Endothelial cell of umbilical vein (primary cell): ENCODE measurements at regions not wholly inside any gene's neighbourhood (a gene's known extent, or its start where the extent isn't known, plus 50 kb on each side); places are given as distances from the start of the nearest gene placed in this dataset.

Experiments used
- BruUV-seq: library from RNA; stranded (reverse); fragments of 400-500 nt; replicated peaks from 2 replicates; lab custom pipeline; 2021; lab: Mats Ljungman, UMichigan
- CTCF ChIA-PET: fragments of 300-600, 350-600 bp; sonication (Branson Sonifier 250); formaldehyde crosslinking; loops from one replicate; lab custom pipeline; 2021; ENCODE audit warnings: antibody characterized with exemption, inconsistent platforms; lab: Charles Lee
- POLR2A ChIA-PET: fragments of 300-600, 350-600 bp; sonication (Branson Sonifier 250); formaldehyde crosslinking; loops from one replicate; lab custom pipeline; 2021; ENCODE audit warnings: antibody characterized with exemption, inconsistent platforms; lab: Charles Lee
- DNase-seq: peaks from one replicate; pipeline ENCODE4 v3.0.0-alpha.2; 2011; ENCODE audit warnings: low read depth, low spot score
- FAIRE-seq: peaks from 2 replicates; lab custom pipeline; 2011; peaks lifted over from hg19 to GRCh38; lab: Jason Lieb, UNC
- H2AFZ ChIP-seq: 2 replicates; pipeline ENCODE4 v1.6.0; 2012; ENCODE audit warnings: low read depth, low read length, control low read depth, inconsistent platforms
- H3K27ac ChIP-seq: 2 replicates; pipeline ENCODE4 v1.5.1; 2011; ENCODE audit warnings: low read depth, mild to moderate bottlenecking, control low read depth, low read length, moderate library complexity; ENCODE audit not compliant: insufficient read depth
- H3K27me3 ChIP-seq, 2 experiments: 2 replicates each; pipeline versions ENCODE4 v1.6.0 to v1.6.1; 2011; ENCODE audit warnings: low read length in 2 of 2, mixed read lengths in 1 of 2; ENCODE audit not compliant: control insufficient read depth in 2 of 2, insufficient read depth in 2 of 2
- H3K36me3 ChIP-seq, 2 experiments: 2 replicates in 1 of 2; 3 replicates in 1 of 2; pipeline ENCODE4 v1.5.1; 2011; ENCODE audit warnings: low read length in 2 of 2, mild to moderate bottlenecking in 1 of 2, moderate library complexity in 1 of 2; ENCODE audit not compliant: control insufficient read depth in 2 of 2, insufficient read depth in 2 of 2; ENCODE audit errors: extremely low read depth in 1 of 2
- H3K4me1 ChIP-seq: 3 replicates; pipeline ENCODE4 v1.5.1; 2011; ENCODE audit warnings: mild to moderate bottlenecking, low read length; ENCODE audit not compliant: control insufficient read depth, insufficient read depth; ENCODE audit errors: extremely low read depth
- H3K4me2 ChIP-seq: 2 replicates; pipeline ENCODE4 v1.6.1; 2011; ENCODE audit warnings: low read length, control low read depth, mixed read lengths; ENCODE audit not compliant: insufficient read depth
- H3K4me3 ChIP-seq, 3 experiments: fragments of 200-600 bp in 1 of 3; sonication (generic), shearing (Covaris generic) in 1 of 3; replicated peaks in 1 of 3; 2 replicates each; pipeline ENCODE4 v1.5.1; 2011 to 2016; ENCODE audit warnings: control low read depth in 3 of 3, low read length in 3 of 3, mild to moderate bottlenecking in 2 of 3, inconsistent platforms in 1 of 3, low read depth in 1 of 3, moderate library complexity in 1 of 3; ENCODE audit not compliant: insufficient read depth in 1 of 3
- H3K79me2 ChIP-seq: 2 replicates; pipeline ENCODE4 v1.6.0; 2012; ENCODE audit warnings: low read length, inconsistent platforms; ENCODE audit not compliant: control insufficient read depth, insufficient read depth
- H3K9ac ChIP-seq: replicated peaks from 2 replicates; pipeline ENCODE3; 2011; ENCODE audit warnings: low read length, control low read depth; ENCODE audit not compliant: insufficient read depth; ENCODE audit errors: extremely low read depth
- H3K9me1 ChIP-seq: replicated peaks from 3 replicates; pipeline ENCODE4 v1.6.0; 2011; ENCODE audit warnings: mild to moderate bottlenecking, low read length; ENCODE audit not compliant: control insufficient read depth, insufficient read depth; ENCODE audit errors: extremely low read depth
- H3K9me3 ChIP-seq: replicated peaks from 2 replicates; pipeline ENCODE4 v1.5.1; 2012; ENCODE audit warnings: low read length, inconsistent platforms; ENCODE audit not compliant: control insufficient read depth, insufficient read depth
- H4K20me1 ChIP-seq: replicated peaks from 2 replicates; pipeline ENCODE3; 2011; ENCODE audit warnings: mild to moderate bottlenecking, low read length; ENCODE audit not compliant: control insufficient read depth, insufficient read depth; ENCODE audit errors: extremely low read depth
- CTCF ChIP-seq, 2 donors: IDR thresholded peaks; 1 replicate in 1 of 2; 2 replicates in 1 of 2; pipeline ENCODE4 v1.5.1; 2011; ENCODE audit warnings: low read length in 2 of 2, mild to moderate bottlenecking in 2 of 2, moderate library complexity in 2 of 2, control low read depth in 1 of 2, inconsistent platforms in 1 of 2, low read depth in 1 of 2; ENCODE audit not compliant: insufficient read depth in 1 of 2; ENCODE audit errors: extremely low read depth in 1 of 2
- EZH2 ChIP-seq: IDR thresholded peaks from 2 replicates; pipeline ENCODE4 v1.6.1; 2012; ENCODE audit warnings: borderline replicate concordance, low read depth, mild to moderate bottlenecking, moderate library complexity, low read length, inconsistent platforms; ENCODE audit not compliant: severe bottlenecking
- FOS ChIP-seq: IDR thresholded peaks from 2 replicates; pipeline ENCODE4 v1.6.1; 2011; ENCODE audit warnings: mild to moderate bottlenecking, low read length, moderate library complexity, borderline replicate concordance; ENCODE audit not compliant: insufficient read depth
- GATA2 ChIP-seq: IDR thresholded peaks from 2 replicates; pipeline ENCODE4 v1.7.0; 2011; ENCODE audit warnings: low read depth, mild to moderate bottlenecking, moderate library complexity, mixed read lengths, low read length; ENCODE audit not compliant: insufficient read length, insufficient read depth
- JUN ChIP-seq: IDR thresholded peaks from 2 replicates; pipeline ENCODE4 v1.6.1; 2011; ENCODE audit warnings: borderline replicate concordance, low read depth; ENCODE audit not compliant: insufficient read length, insufficient read depth
- MAX ChIP-seq: IDR thresholded peaks from 2 replicates; pipeline ENCODE4 v1.6.1; 2011; ENCODE audit not compliant: insufficient read depth, insufficient read length
- MYC ChIP-seq: IDR thresholded peaks from one replicate; pipeline ENCODE4 v1.6.1; 2011; ENCODE audit warnings: mild to moderate bottlenecking, low read depth, low read length
- POLR2A ChIP-seq: IDR thresholded peaks from 2 replicates; pipeline ENCODE4 v1.6.1; 2012; ENCODE audit warnings: low read depth, mild to moderate bottlenecking, control low read depth, low read length
- POLR2AphosphoS5 ChIP-seq: IDR thresholded peaks from 2 replicates; pipeline ENCODE4 v1.6.1; 2012; ENCODE audit warnings: low read depth, mild to moderate bottlenecking, control low read depth, low read length, moderate library complexity; ENCODE audit not compliant: insufficient read depth
- dilution Hi-C: fragments of 300-500 bp; cut with MboI; formaldehyde crosslinking; loops from one replicate; pipeline ENCODE4 v1.15.0; 2019; ENCODE audit warnings: low sequenced_read_pairs; ENCODE audit not compliant: extremely low pct_ligation_motif_present
- intact Hi-C: fragments of 100-400 bp; cut with micrococcal nuclease; formaldehyde crosslinking; loops from one replicate; pipeline ENCODE4 v1.10.0; 2022

DNA sequence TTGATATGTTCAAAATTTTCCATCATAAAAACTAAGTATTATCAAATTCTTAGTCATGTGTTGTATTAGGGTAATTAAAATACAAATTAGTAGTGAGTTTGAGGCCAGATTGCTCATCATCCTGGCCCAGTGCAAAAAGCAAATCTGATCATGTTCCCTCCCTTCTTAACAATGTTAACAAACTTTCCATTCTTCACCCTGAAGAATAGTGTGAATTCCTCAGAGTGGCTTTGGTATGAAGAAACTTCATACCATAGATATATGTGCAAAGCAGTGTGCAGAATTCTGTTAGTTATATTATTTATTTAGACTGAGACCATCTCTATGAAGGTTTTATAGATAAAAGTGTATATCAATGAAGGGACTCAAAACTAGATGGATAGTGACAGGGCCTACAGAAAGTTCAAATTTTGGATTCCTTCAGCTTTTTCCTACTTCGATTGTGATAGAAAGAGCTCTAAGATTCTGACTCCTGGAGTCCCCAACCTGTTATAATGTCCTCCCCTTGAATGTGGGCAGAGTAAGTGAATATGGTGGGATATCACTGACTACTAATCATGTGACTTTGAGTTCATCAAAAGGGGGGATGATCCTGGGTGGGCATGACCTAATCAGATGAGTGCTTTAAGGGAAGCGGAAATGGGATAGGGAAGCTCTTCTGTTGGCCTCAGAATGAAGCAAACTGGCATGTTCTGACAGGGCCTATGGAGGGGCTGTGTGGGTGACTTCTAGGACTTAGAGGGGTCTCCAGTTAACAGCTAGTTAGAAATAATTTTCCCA, 271.4 kb downstream of the BTG1 start:
- intact Hi-C loops: no loop called here
- no TSS peak for BruUV-seq
- H3K9ac ChIP-seq: no peak overlapping the region

More for the DNA sequence above, 271.4 kb downstream of the BTG1 start:
- Histone ChIP-seq H3K4me3 (no peak overlapping the region), H4K20me1 (no peaks in the 10 kb centered on the region), H3K9me1 (no peaks in the 10 kb centered on the region), H3K4me2 (no peak overlapping the region), H3K36me3 (no peaks in the 10 kb centered on the region), H3K4me1 (peaks cover 6% of the 10 kb centered on the region), H3K27me3 (no peaks in the 10 kb centered on the region), H3K79me2 (no peaks in the 10 kb centered on the region), H3K9me3 (no peaks in the 10 kb centered on the region), H3K27ac (no peak overlapping the region), H2AFZ (no peak overlapping the region)
- POLR2A ChIA-PET: no interaction called here
- TF ChIP-seq POLR2A (no peak), EZH2 (no peak), POLR2AphosphoS5 (no peak), GATA2 (no peak), CTCF (IDR thresholded peaks at IDR 0.05; ENCODE audit: extremely low read depth in 1 of 2, insufficient read depth in 1 of 2, low read depth in 1 of 2, low read length in 2 of 2) (no peak), FOS (no peak), JUN (no peak), MYC (no peak), MAX (no peak)
- dilution Hi-C loops: no loop called here
- CTCF ChIA-PET: interaction anchor here (1.2 kb wide), 1 partner anchor 8 kb away, joined by 3 read pairs; no protein-coding TSS in a partner anchor
- FAIRE-seq (no peak), DNase-seq (no peak)
